Loucy (cell line): ENCODE measurements at regions not wholly inside any gene's neighbourhood (a gene's known extent, or its start where the extent isn't known, plus 50 kb on each side); places are given as distances from the start of the nearest gene placed in this dataset.

Experiments
- H2AFZ ChIP-seq: fragments of 200-600 bp; sonication (generic); 2 replicates; pipeline ENCODE4 v1.6.0; 2016; ENCODE audit warnings: antibody characterized with exemption, mild to moderate bottlenecking, low read length, moderate library complexity
- H3F3A ChIP-seq: fragments of 200-600 bp; 2 replicates; pipeline ENCODE4 v1.6.0; 2016; ENCODE audit warnings: antibody characterized with exemption, low read depth, mild to moderate bottlenecking
- H3K27me3 ChIP-seq: fragments of 200-600 bp; sonication (generic); 2 replicates; pipeline ENCODE4 v1.6.1; 2014; ENCODE audit warnings: low read length, mild to moderate bottlenecking; ENCODE audit not compliant: insufficient read depth, poor library complexity, severe bottlenecking
- H3K36me3 ChIP-seq: fragments of 200-600 bp; sonication (generic); 2 replicates; pipeline ENCODE4 v1.6.1; 2016; ENCODE audit warnings: low read length; ENCODE audit not compliant: insufficient read depth
- H3K4me1 ChIP-seq: fragments of 200-600 bp; sonication (generic); 2 replicates; pipeline ENCODE4 v1.5.1; 2014; ENCODE audit warnings: low read length, mild to moderate bottlenecking; ENCODE audit not compliant: insufficient read depth, poor library complexity, severe bottlenecking
- H3K4me2 ChIP-seq: fragments of 200-600 bp; sonication (generic); 2 replicates; pipeline ENCODE4 v1.6.0; 2014; ENCODE audit warnings: antibody characterized with exemption, low read length, low read depth, mild to moderate bottlenecking; ENCODE audit not compliant: poor library complexity, severe bottlenecking
- H3K4me3 ChIP-seq: fragments of 200-600 bp; sonication (generic); 2 replicates; pipeline ENCODE4 v1.5.1; 2014; ENCODE audit warnings: low read length, mild to moderate bottlenecking, mixed read lengths; ENCODE audit not compliant: poor library complexity, severe bottlenecking
- H3K79me2 ChIP-seq: fragments of 200-600 bp; sonication (generic); 2 replicates; pipeline ENCODE4 v1.6.1; 2014; ENCODE audit warnings: low read length; ENCODE audit not compliant: insufficient read depth
- H3K9ac ChIP-seq: fragments of 200-600 bp; sonication (generic); 2 replicates; pipeline ENCODE4 v1.6.0; 2014; ENCODE audit warnings: mild to moderate bottlenecking, low read depth, low read length, moderate library complexity; ENCODE audit not compliant: poor library complexity, severe bottlenecking
- H3K9me2 ChIP-seq: fragments of 200-600 bp; sonication (generic); replicated peaks from 2 replicates; pipeline ENCODE4 v1.6.1; 2016; ENCODE audit warnings: low read depth, low read length, mixed read lengths
- H3K9me3 ChIP-seq: fragments of 200-600 bp; sonication (generic); 2 replicates; pipeline ENCODE4 v1.6.1; 2014; ENCODE audit warnings: mild to moderate bottlenecking, antibody characterized with exemption, low read length, low read depth; ENCODE audit not compliant: insufficient read depth
- H4K20me1 ChIP-seq: fragments of 200-600 bp; sonication (generic); 2 replicates; pipeline ENCODE4 v1.6.0; 2014; ENCODE audit warnings: antibody characterized with exemption, low read length, mild to moderate bottlenecking; ENCODE audit not compliant: insufficient read depth, poor library complexity, severe bottlenecking
- CTCF ChIP-seq: fragments of 200-600 bp; sonication (generic); conservative IDR thresholded peaks from 2 replicates; pipeline ENCODE4 v1.5.1; 2014; ENCODE audit warnings: mild to moderate bottlenecking, antibody characterized with exemption, low read length
- EZH2phosphoT487 ChIP-seq: fragments of 200-600 bp; IDR thresholded peaks from 2 replicates; pipeline ENCODE4 v1.6.1; 2018; ENCODE audit warnings: antibody characterized with exemption, mild to moderate bottlenecking, moderate library complexity, borderline replicate concordance

GRCh38 chr15:38153781-38154180 lies 98.9 kb upstream of the SPRED1 start:
- H3K4me2 ChIP-seq = no peak overlapping the region
- TF ChIP-seq EZH2phosphoT487 (no peak), CTCF (no peak)
- H3K4me1 ChIP-seq = no peaks in the 10 kb centered on the region
- H3K4me3 ChIP-seq = no peak overlapping the region
- H3K79me2 ChIP-seq = no peaks in the 10 kb centered on the region
- no peaks in the 10 kb centered on the region for H3F3A ChIP-seq
- no peaks in the 10 kb centered on the region for H4K20me1 ChIP-seq
- H3K9ac ChIP-seq = no peak overlapping the region
- H3K9me3 ChIP-seq = peaks cover 9% of the 10 kb centered on the region
- no peaks in the 10 kb centered on the region for H3K27me3 ChIP-seq
- no peak overlapping the region for H2AFZ ChIP-seq
- H3K9me2 ChIP-seq = no peaks in the 10 kb centered on the region
- no peaks in the 10 kb centered on the region for H3K36me3 ChIP-seq

GRCh38 chr15:38154255-38154654 lies 98.4 kb upstream of the SPRED1 start:
- H3K4me3 ChIP-seq = no peak overlapping the region
- H3K9me2 ChIP-seq = no peaks in the 10 kb centered on the region
- no peaks in the 10 kb centered on the region for H3K36me3 ChIP-seq
- peaks cover 9% of the 10 kb centered on the region for H3K9me3 ChIP-seq
- no peaks in the 10 kb centered on the region for H3K4me1 ChIP-seq
- H2AFZ ChIP-seq = no peak overlapping the region
- no peaks in the 10 kb centered on the region for H3K27me3 ChIP-seq
- H3K9ac ChIP-seq = no peak overlapping the region
- no peak overlapping the region for H3K4me2 ChIP-seq
- no peaks in the 10 kb centered on the region for H3F3A ChIP-seq
- no peaks in the 10 kb centered on the region for H4K20me1 ChIP-seq
- no peak for TF ChIP-seq EZH2phosphoT487
- no peak for TF ChIP-seq CTCF
- H3K79me2 ChIP-seq = no peaks in the 10 kb centered on the region

- H3K27me3 ChIP-seq = no peaks in the 10 kb centered on the region
- no peaks in the 10 kb centered on the region for H3K9me2 ChIP-seq
- peaks cover 9% of the 10 kb centered on the region for H3K9me3 ChIP-seq
- no peak for TF ChIP-seq EZH2phosphoT487
- TF ChIP-seq CTCF = no peak
- H3K79me2 ChIP-seq = no peaks in the 10 kb centered on the region
- H3K4me1 ChIP-seq = no peaks in the 10 kb centered on the region
- H2AFZ ChIP-seq = no peak overlapping the region
- no peaks in the 10 kb centered on the region for H4K20me1 ChIP-seq
- no peak overlapping the region for H3K4me3 ChIP-seq
- H3F3A ChIP-seq = no peaks in the 10 kb centered on the region
- H3K9ac ChIP-seq = no peak overlapping the region
- H3K36me3 ChIP-seq = no peaks in the 10 kb centered on the region
- H3K4me2 ChIP-seq = no peak overlapping the region
These were observed 97.8 kb upstream of the SPRED1 start for GRCh38 chr15:38154837-38155236.
